DND-41 (cell line): ENCODE measurements at regions not wholly inside any gene's neighbourhood (a gene's known extent, or its start where the extent isn't known, plus 50 kb on each side); places are given as distances from the start of the nearest gene placed in this dataset.

Experiments
- ATAC-seq: fragments of 200-7000 bp; cut with Tn5 transposase; 3 replicates; pipeline ENCODE4 v1.9.1; 2021; ENCODE audit warnings: low read depth; ENCODE audit not compliant: insufficient read depth
- DNase-seq: peaks from one replicate; pipeline ENCODE4 v3.0.0-alpha.2; 2020
- H2AFZ ChIP-seq: 2 replicates; pipeline ENCODE4 v1.6.0; 2012; ENCODE audit warnings: low read depth, low read length
- H3K27ac ChIP-seq: 2 replicates; pipeline ENCODE4 v1.5.1; 2012; ENCODE audit warnings: low read length, inconsistent platforms
- H3K27me3 ChIP-seq: fragments of 200-600 bp; sonication (generic); 2 replicates; pipeline ENCODE4 v1.6.0; 2012; ENCODE audit warnings: low read length, mild to moderate bottlenecking, inconsistent platforms; ENCODE audit not compliant: insufficient read depth, poor library complexity
- H3K36me3 ChIP-seq: 2 replicates; pipeline ENCODE4 v1.5.1; 2012; ENCODE audit warnings: low read length, inconsistent platforms; ENCODE audit not compliant: insufficient read depth
- H3K4me1 ChIP-seq: 2 replicates; pipeline ENCODE4 v1.5.1; 2012; ENCODE audit warnings: mild to moderate bottlenecking, low read length; ENCODE audit not compliant: insufficient read depth
- H3K4me2 ChIP-seq: 2 replicates; pipeline ENCODE4 v1.6.0; 2012; ENCODE audit warnings: mild to moderate bottlenecking, moderate library complexity, low read length, inconsistent platforms; ENCODE audit not compliant: insufficient read depth
- H3K4me3 ChIP-seq, 2 experiments: fragments of 200-600 bp in 1 of 2; shearing (Covaris generic) in 1 of 2; 2 replicates each; pipeline ENCODE4 v1.5.1; 2012 to 2016; ENCODE audit warnings: inconsistent platforms in 2 of 2, low read length in 2 of 2, mild to moderate bottlenecking in 2 of 2, low read depth in 1 of 2, moderate library complexity in 1 of 2
- H3K79me2 ChIP-seq: 2 replicates; pipeline ENCODE4 v1.6.0; 2012; ENCODE audit warnings: low read length, inconsistent platforms; ENCODE audit not compliant: insufficient read depth
- H3K9ac ChIP-seq: 2 replicates; pipeline ENCODE4 v1.6.0; 2012; ENCODE audit warnings: low read depth, mild to moderate bottlenecking, inconsistent platforms, low read length, moderate library complexity
- H3K9me3 ChIP-seq: 2 replicates; pipeline ENCODE4 v1.5.1; 2012; ENCODE audit warnings: low read length, moderate library complexity, mild to moderate bottlenecking, inconsistent platforms; ENCODE audit not compliant: insufficient read depth, severe bottlenecking
- H4K20me1 ChIP-seq: 2 replicates; pipeline ENCODE4 v1.6.0; 2012; ENCODE audit warnings: low read length; ENCODE audit not compliant: insufficient read depth
- EZH2 ChIP-seq: IDR thresholded peaks from 3 replicates; pipeline ENCODE4 v1.6.1; 2012; ENCODE audit warnings: borderline replicate concordance, low read depth, mild to moderate bottlenecking, moderate library complexity, low read length, inconsistent platforms; ENCODE audit not compliant: severe bottlenecking
- TF ChIP-seq, protein P1 (sequence below): IDR thresholded peaks from 2 replicates; pipeline ENCODE4 v1.5.1; 2012; ENCODE audit warnings: borderline replicate concordance, low read length, moderate library complexity, mild to moderate bottlenecking; ENCODE audit not compliant: poor library complexity, severe bottlenecking; ENCODE audit errors: extremely low read depth

DNA sequence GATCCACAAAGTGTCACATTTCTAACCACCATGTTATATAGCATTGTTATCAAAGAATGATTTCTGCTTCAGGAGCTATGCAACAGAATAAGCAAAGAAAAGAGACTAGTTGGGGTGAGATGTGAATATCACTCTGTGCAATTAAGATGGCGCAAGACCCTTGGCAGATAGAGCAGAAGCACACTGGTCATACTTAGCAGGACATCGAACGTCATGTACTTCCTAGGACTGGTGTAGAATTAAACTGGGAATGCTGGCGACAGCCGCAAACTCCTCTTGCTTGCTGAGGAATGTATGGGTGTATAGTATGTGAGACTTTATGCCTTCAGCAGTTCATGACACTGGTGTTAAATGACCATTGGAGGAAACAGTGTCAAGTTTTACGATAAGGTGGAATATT, 207.0 kb downstream of the LRRC70 start:
- Histone ChIP-seq H3K27me3 (peaks cover 5% of the 10 kb centered on the region), H3K4me3 (no peak overlapping the region), H3K9me3 (no peaks in the 10 kb centered on the region), H3K4me1 (no peaks in the 10 kb centered on the region), H2AFZ (no peak overlapping the region), H3K9ac (no peak overlapping the region), H4K20me1 (no peaks in the 10 kb centered on the region), H3K79me2 (no peaks in the 10 kb centered on the region), H3K27ac (no peak overlapping the region), H3K36me3 (no peaks in the 10 kb centered on the region), H3K4me2 (no peak overlapping the region)
- ATAC-seq (no peak), DNase-seq (no peak)
- TF ChIP-seq, protein P1, sequence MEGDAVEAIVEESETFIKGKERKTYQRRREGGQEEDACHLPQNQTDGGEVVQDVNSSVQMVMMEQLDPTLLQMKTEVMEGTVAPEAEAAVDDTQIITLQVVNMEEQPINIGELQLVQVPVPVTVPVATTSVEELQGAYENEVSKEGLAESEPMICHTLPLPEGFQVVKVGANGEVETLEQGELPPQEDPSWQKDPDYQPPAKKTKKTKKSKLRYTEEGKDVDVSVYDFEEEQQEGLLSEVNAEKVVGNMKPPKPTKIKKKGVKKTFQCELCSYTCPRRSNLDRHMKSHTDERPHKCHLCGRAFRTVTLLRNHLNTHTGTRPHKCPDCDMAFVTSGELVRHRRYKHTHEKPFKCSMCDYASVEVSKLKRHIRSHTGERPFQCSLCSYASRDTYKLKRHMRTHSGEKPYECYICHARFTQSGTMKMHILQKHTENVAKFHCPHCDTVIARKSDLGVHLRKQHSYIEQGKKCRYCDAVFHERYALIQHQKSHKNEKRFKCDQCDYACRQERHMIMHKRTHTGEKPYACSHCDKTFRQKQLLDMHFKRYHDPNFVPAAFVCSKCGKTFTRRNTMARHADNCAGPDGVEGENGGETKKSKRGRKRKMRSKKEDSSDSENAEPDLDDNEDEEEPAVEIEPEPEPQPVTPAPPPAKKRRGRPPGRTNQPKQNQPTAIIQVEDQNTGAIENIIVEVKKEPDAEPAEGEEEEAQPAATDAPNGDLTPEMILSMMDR = no peak
- TF ChIP-seq EZH2 = no peak

DNA sequence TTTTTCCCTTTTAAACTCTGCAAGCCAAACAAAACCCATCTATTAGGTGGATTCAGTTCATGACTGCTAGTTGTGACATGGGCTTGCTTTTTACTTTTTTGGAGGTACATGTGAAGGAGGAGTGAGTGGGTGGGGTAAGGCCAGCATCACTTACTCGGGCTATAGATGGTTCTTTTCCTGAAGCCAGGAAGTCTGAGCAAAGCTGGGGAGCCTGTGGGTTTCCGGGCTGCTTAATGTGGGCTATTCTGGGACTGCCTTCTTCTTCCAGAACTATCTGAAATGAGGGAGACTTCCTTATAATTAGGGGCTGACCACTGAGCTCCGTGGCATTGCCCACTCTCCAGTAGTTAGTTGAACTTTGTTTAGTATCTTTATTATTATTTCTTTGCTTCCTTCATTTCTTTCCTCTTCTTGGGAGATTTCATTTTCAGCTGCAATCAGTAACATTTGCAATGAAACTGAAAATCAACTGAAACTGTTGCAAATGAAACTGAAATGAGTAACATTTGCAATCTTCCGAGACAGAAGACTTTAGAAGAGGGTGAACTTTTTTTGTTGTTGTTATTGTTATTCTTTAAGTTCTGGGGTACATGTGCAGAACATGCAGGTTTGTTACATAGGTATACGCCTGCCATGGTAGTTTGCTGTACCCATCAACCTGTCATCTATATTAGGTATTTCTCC, 204.9 kb downstream of the LRRC70 start:
- H3K4me3 ChIP-seq = no peak overlapping the region
- no peaks in the 10 kb centered on the region for H3K79me2 ChIP-seq
- peaks cover 5% of the 10 kb centered on the region for H3K27me3 ChIP-seq
- no peak overlapping the region for H3K27ac ChIP-seq
- no peak overlapping the region for H3K4me2 ChIP-seq
- H4K20me1 ChIP-seq = no peaks in the 10 kb centered on the region
- no peak overlapping the region for H2AFZ ChIP-seq
- H3K9me3 ChIP-seq = no peaks in the 10 kb centered on the region
- no peak for TF ChIP-seq EZH2
- TF ChIP-seq, protein P1 = no peak
- DNase-seq = no peak
- no peak for ATAC-seq
- no peak overlapping the region for H3K9ac ChIP-seq
- H3K36me3 ChIP-seq = no peaks in the 10 kb centered on the region
- H3K4me1 ChIP-seq = no peaks in the 10 kb centered on the region

DNA sequence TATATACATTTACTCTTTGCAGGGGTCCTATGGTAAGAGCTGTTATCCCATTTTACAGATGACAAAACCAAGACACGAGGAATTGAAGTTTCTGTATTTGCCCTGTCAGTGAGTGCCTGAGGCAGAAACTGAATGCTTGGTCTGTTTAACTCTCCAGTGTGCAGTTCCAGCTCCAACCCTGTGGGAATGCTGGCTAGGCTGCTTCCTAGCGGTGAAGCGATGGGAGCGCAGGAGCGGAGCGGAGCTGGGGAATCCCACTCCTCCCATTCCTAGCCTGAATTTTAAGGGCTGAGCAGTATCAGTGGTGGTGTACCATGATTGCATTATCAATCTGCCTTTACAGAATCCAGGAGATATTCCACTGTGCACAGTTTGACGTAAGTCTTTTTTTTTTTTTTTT, 202.3 kb downstream of the LRRC70 start:
- no peaks in the 10 kb centered on the region for H3K27me3 ChIP-seq
- TF ChIP-seq EZH2 = no peak
- TF ChIP-seq, protein P1 = no peak
- H3K4me3 ChIP-seq = no peak overlapping the region
- H2AFZ ChIP-seq = no peak overlapping the region
- H4K20me1 ChIP-seq = no peaks in the 10 kb centered on the region
- H3K27ac ChIP-seq = no peak overlapping the region
- H3K4me1 ChIP-seq = no peaks in the 10 kb centered on the region
- no peaks in the 10 kb centered on the region for H3K36me3 ChIP-seq
- no peak overlapping the region for H3K4me2 ChIP-seq
- no peaks in the 10 kb centered on the region for H3K79me2 ChIP-seq
- ATAC-seq = no peak
- DNase-seq = no peak
- no peak overlapping the region for H3K9ac ChIP-seq
- no peaks in the 10 kb centered on the region for H3K9me3 ChIP-seq
